SIG-M5 treated with dmso at 0.1 percent for 504 hours (cell line): ENCODE measurements at regions not wholly inside any gene's neighbourhood (a gene's known extent, or its start where the extent isn't known, plus 50 kb on each side); places are given as distances from the start of the nearest gene placed in this dataset.

Experiments used
- DNase-seq: peaks from one replicate; lab custom pipeline; 2025; ENCODE audit not compliant: unreplicated experiment; lab: John Stamatoyannopoulos, UW

DNA sequence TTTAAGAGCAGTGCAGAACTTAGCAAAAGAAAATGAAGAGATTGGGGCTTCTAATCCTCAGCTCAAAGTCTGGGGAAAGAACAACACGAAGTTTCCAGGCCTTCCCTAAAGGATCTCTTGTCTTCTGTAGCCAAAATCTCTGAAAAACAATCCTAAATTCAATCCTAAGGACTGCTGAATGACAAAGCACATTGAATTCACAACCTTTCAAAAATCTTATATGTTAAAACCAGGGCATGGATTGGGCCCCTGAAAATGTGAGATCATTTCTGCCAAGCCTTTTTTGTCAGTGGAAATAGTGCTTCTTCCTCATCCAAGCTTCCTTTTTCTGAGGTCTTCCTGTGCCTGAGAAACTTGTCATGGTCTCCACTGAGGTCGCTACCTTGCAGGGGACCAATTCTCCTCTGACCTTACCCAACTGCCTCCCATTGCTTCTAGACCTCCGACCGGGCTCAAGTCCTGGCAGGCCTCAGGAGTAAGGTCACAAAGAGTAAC lies 126.2 kb upstream of the ARID1B start:
- no peak for DNase-seq

DNA sequence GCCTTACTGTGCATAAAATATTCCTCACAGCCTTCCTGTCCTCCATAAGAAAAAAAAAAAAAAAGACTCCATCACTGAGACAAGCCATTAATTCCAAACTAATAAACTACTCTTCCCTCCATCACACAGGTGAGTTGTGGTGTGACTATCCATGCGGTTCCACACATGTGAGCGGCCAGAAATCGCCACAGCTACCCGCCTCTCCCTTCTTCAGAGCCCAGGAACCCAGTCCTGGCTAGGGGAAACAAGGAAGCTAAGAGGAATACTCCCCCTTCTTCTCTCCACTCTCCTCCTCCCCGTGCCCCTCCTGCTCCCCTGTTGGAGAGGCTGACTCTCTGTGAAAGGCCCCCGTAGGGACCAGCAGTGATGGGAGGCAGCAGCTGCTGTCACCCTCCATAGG lies 128.6 kb upstream of the ARID1B start:
- DNase-seq = no peak

DNA sequence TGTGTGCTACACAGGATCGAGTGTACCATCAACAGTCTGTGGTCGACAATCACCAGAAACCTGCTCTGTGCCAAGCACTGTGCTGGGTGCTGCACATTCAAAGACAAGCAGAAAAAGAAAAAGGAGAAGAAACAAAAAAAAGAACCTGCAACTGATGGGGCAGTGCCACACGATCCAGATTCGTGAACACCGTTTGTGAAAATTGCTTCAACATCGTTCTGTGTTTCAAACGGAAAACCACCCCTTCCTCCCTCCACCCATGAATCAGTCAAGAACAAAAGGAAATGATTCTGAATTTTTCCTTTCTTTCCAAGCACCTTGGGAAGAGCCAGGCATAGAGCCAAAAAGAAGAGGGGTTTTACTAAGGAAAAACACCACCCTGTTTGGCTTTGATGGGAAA lies 129.2 kb upstream of the ARID1B start:
- DNase-seq = no peak

DNA sequence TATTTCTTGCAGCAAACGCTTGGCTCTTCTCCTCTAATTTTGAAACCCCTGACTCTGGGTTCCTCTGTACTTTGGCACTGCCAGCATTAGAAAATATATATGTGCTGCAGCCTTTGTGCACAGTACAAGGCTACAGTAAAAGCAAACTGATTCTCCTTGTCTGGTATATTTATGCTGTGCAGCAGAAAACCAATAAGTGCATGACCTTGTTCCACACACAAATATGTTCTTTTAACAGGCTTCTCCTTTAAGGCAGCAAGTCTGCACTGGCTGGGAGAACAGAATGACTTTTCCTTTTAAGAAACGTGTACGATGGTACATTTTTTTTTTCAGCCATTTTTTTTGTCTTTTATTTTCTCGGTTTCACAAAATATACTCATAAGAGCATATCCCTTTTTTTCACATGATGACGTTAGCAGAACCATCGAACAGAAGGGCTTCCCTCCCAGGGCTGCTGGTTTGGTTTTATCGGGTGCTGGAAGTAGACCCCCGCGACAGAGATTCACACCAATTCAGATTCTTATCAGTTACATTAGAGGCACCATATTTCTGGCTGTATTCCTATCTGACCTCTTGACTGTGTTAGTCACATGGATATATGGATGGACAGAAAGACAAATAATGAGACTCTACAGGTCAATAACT lies 129.9 kb upstream of the ARID1B start:
- DNase-seq = no peak

DNA sequence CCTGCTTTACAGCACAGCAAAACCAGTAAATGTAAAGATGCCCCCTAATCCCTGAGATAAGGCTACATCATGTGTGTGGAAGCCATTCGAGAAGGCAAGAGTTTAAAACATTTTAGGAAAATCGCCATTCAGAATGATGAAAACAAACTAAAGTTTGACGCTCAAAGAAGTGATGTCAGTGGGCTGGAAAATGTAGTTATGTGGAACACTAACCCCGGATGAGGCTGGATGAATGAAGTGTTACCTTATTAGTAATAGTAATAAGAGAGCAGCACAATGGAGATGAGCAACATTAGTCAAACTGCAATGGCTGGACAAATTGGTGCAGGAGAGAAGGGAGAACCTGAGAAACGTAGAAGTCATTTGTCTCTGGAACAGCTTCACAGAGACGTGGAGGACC lies 130.7 kb upstream of the ARID1B start:
- DNase-seq = no peak

DNA sequence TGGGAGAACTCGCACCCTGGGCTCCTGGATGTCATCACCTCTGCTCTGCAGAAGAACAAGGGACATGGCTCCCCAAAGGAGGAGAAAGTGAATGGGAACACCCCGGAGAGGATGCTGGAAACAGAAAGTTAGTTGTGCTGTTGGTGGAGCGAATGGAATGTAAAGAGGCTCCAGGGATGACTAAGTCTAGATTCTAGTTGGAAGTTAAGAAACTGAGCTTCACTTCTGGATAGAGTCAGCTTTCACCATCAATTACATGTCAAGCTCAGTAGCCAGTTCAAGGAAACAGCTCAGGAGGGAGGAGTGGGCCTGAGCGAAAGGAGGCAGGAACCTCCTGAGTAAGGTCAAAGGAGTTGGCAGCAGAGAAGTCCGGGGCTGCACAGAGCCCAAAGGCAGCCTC lies 132.1 kb upstream of the ARID1B start:
- DNase-seq = no peak

DNA sequence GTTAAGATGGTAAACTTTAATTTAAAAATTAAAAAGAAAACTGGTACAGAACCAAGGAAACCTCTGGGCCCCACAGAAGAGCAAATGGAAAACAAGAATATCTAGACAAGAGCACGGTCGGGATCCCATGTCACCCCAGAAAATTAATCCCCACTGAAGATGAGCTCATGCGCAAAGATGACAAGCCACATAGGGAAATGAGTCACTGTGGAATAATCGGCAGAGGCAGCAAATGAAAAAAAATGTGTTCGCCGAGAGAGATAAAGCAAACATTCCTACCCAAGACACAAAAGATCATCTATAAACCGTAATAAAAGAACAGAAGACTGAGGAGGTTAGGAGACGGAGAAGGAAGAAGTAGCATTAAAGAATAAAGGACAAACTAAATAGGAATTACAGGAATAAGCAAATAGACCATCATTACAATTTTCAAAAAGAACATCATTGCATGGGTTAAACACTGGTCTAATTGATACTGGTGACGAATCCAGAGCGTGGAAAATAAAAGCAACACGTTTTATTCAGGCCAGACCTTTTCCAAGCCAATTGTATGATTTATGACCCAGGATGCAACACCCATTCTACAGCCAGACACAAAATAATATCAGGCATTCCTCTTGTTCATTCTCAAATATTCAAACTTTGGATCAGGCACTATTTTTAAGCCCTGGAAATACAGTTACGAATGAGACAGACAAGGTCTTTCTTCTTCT lies 138.0 kb upstream of the ARID1B start:
- no peak for DNase-seq

DNA sequence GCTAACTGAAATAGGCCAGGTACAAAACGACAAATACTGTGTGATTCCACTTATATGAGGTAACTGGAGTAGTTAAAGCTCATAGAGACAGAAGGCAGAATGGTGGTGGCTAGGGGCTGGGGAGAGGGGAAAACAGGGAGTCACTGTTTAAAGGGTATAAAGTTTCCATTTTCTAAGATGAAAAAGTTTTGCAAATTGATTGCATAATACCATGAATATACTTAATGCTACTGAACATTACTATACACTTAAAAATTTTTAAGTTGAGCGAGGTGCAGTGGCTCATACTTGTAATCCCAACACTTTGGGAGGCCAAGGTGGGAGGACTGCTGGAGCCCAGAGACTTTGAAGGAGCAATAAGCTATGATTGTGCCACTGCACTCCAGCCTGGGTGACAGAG lies 138.6 kb upstream of the ARID1B start:
- DNase-seq = no peak

DNA sequence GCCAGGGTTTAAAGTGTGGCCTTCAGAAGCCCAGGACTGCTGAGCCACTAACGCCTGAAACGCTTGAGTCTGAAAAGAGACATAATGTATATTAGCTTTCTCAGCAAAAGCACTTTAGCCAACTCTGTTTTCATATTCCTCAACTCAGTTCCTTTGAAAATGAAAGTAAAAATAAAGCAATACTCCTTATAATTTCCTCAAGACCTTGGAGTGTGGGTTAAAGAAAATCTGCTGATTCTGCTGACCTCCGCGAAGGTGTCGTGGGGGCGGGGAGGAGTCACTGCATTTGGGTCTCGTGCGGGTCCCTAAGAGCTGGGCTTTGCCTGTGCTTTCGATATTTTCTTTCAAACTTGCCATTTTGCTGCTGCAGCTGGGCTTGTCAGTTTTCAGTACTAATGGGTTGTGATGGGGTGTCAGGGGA lies 142.2 kb upstream of the ARID1B start:
- DNase-seq = no peak

DNA sequence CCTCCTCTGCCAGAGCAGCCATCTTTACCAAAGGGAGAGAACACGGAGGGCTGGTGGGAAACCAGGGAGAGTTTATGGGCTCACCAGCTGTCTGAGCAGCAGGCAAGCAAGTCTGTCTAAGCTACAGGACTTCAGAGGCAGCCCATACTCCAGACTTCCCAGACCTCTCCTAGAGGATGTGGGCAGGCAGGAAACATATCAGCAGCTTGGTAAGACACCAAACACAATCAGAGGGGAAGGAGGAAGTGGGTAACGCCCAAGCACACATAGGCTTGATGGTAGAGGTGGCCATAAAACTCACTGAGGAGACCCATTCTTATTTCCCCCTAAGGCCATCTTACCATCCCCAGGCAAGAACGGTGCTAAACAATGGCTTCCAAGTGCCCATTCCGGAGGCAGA lies 143.1 kb upstream of the ARID1B start:
- DNase-seq = no peak

DNA sequence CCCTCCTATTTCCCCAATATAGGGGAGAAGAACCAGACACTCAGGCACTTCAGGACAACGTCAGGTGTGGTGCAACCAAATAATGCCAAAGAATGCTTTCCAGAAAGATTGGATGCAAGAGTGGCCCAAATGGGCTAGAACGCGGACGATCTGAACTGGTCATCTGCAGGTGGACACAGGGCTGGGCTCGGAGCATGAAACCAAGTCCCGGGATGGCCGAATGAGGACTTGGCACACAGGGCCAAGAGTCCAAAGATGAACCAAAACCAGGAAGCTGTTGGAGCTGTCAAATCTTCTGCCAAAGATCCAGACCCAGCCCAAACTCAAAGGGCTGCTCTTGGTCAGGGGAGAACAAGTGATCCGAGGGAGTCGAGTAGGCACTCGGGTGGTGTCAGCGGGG lies 143.9 kb upstream of the ARID1B start:
- no peak for DNase-seq

DNA sequence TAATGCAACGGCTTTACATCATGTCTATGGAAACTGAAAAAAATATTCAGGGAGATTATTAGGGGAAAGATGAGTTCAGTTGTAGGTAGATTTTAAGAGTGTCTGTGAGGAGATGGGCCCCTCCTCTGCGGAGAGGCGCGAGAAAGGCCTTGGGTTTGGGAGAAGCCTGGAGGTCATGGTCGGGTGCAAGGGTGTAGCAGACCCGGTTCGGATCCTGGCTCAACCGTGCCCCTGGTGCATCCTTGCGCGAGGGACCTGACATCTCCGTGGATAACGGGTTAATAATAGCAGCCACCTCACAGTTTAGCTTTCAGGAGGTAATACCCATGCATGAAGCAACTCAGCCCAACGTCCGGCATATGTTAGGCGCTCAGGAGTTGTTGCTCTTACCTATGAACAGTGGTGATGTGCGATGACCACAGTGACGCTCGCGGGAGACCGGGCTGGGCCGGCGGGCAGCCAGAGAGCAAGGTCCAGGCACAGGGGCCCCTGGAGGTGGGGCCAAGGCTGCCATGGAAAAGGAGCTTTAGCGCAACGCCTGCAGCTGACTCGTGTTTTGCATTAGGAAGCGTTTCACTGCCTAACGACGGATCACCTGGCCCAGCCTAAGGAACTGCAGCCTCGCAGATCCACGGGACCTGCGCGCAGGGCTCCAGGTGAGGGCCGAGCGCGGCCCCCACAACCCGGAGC lies 146.4 kb upstream of the ARID1B start:
- no peak for DNase-seq

DNA sequence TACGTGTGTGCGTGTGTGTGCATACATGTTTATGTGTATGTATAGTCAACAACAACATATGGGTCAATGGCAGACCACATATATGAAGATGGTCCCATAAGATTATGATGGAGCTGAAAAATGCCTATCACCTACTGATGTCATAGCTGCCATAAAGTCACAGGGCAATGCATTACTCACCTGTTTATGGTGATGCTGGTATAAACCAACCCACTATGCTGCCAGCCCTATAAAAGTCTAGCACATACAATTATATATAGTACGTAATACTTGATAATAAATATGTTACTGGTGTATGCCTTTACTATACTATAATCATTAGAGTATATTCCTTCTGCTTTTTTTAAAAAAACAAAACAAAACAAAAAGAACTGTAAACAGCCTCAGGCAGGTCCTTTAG lies 148.4 kb upstream of the ARID1B start:
- DNase-seq = no peak

DNA sequence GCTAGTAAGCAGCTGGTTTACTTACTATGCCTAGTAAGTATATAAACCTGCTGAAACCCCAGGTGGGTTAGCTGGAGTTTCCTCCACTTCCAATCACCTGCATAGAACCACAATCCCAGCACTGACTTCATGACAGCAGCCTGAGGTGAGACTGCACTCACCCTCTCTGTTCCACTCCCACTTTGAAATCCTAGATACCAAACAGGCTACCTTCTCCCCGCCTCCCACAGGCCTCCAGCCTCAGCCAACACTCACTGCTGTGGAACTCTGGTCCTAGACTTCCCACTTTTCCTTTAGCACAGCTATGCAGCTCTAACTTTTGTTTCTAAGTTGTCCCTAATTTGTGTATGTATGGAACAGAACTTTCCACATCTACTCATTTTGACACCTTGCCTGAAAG lies 149.7 kb upstream of the ARID1B start:
- DNase-seq = no peak

DNA sequence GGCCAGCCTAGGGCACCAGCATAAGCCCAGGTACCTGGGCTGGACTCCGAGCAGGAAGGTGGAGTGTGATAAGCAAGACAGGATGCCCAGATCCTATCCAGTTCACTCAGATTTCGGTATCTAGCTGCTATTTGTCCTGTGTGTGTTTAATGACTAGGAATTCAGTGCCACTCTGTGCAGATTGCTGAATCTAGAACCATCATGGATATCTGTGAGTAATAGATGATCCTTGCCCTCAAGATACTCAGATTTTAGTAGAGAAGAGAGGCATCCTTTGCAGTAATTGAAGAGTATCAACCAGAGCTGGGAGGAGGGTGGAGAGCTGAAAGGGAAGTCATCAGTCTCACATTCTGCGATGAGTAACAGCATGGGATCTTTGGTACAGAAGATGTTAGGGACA lies 155.0 kb upstream of the ARID1B start:
- no peak for DNase-seq

DNA sequence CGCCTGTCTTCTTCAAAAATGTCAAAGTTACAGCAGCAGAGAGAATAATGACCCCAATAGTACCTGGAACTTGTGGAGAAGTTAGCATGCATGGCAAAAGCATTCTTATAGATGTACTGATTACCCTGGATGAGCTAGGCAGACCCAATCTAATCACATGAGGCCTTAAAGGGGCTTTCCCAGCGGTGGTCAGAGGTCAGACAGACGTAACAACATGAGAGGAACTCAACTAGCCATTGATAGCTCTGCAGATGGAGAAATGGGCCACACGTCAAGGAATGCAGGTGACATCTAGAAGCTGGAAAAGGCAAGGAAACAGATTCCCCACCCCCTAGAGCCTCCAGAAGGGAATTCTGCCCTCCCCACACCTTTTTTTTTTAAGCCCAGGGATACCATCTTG lies 156.8 kb upstream of the ARID1B start:
- no peak for DNase-seq

DNA sequence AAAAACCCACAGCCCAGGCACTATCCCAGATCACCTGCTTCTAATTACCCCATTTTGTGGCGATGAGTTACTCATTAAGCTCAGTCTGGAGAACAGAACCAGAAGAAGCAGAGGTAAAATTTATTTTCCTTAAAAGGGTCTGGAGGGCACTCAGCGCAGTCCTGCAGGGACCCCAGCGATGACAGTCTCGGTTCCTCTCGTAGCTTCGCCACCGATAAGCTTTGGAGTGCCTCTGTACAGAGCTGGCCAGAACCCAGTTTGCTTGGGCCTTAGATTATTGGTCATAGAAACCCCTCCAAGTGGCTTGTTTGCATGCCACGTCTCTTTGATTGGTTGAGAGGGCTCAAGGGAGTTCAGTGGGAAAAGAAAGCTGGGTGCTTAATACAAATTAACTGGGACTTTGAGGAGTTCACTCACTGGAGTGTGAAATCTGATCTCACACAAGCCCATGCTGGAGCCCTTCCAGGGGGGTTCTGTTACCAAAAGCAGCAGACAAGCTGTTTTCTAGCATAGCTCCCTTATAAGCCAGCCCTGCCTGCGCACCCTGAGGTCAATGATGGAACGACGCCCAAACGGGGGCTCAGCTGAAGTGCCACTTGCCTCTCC lies 158.5 kb upstream of the ARID1B start:
- DNase-seq = no peak

DNA sequence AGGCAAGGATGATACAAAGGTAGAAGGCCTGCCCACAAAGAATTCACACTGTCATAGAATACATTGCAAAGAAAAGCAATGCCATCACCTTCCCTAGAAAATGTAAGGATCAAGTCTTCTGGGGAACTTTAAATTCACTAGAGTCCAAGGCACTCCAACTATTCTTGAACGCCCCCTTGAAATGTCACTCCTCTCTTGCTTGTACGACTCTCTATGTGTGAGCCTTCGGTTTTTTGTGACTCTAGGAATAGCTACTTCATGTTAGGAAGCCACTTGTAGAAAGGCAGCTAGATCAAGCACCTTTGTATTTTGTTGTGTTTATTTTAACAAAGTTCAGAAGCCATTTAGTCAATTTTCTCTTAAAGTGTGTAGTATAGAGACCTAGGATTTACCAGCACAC lies 159.2 kb upstream of the ARID1B start:
- DNase-seq = no peak

DNA sequence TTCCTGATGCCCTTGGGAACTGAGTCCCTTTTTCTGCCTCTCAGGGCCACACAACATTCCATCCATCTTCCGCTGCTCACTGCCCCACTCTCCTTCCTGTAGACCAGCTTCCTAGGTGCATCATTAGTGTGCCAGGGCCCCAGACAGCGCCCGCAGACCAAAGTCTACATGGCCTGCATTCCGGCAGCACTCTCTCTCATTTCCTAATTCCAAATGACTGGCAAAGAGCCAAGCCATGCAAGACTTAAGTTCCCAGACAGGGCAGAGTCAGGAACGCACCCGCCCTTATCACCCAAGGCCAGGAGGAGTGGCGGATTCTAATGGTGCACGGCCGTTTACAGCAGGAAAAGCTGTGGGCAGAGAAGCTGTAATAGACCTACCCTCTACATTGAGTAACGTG lies 159.8 kb upstream of the ARID1B start:
- DNase-seq = no peak

DNA sequence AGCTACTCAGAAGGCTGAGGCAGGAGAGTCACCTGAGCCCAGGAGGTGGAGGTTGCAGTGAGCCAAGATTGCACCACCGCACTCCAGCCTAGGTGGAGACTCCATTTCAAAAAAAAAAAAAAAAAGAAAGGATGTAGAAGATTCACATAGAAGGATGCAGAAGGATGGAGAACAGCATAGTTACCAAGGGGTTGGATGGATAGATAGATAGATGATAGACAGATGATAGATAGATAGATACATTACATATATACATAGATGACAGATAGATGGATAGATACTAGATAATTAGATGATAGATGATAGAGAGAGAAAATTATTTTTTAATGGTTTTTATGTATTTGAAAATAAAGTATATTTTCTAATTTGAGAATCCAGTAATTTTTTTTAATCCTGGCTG lies 160.7 kb upstream of the ARID1B start:
- DNase-seq = no peak

DNA sequence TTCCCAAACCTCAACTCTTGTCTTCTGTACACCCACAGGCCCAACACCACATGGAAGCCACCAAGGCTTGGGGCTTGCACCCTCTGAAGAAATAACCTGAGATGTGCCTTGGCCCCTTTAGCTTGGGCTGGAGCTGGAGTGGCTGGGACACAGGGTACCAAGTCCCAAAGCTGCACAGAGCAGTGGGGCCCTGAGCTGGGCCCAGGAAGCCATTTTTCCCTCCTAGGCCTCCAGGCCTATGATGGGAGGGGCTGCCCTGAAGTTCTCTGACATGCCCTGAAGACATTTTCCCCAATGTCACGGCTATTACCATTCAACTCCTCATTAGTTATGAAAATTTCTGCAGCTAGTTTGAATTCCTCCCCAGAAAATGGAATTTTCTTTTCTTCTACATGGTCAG lies 163.2 kb upstream of the ARID1B start:
- DNase-seq = no peak

DNA sequence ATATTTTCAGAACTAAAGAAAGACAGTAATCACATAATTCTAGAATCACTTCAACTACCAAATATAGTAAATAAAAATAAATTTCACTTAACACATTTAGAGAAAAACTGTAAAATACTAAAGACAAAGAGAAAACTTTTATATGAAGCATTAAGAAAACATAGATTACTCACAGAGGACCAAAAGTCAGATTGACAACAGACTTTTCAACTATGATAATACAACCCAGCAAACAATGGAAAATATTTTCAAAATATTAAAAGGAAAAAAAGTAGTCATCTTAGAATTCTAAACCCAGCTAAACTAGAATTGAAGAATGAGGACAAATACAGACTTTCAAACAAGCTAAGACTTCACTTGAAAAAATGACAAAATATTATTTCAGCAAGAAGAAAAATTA lies 164.8 kb upstream of the ARID1B start:
- DNase-seq = no peak
